NCI-H524 (cell line): ENCODE measurements at regions not wholly inside any gene's neighbourhood (a gene's known extent, or its start where the extent isn't known, plus 50 kb on each side); places are given as distances from the start of the nearest gene placed in this dataset.

Experiments
- DNase-seq, 2 experiments: peaks; one replicate each; lab custom pipeline; 2025; lab: John Stamatoyannopoulos, UW

- no peak for DNase-seq
These were observed 51.2 kb downstream of the FOXL3 start for GRCh38 chr7:340979-341694.

DNA sequence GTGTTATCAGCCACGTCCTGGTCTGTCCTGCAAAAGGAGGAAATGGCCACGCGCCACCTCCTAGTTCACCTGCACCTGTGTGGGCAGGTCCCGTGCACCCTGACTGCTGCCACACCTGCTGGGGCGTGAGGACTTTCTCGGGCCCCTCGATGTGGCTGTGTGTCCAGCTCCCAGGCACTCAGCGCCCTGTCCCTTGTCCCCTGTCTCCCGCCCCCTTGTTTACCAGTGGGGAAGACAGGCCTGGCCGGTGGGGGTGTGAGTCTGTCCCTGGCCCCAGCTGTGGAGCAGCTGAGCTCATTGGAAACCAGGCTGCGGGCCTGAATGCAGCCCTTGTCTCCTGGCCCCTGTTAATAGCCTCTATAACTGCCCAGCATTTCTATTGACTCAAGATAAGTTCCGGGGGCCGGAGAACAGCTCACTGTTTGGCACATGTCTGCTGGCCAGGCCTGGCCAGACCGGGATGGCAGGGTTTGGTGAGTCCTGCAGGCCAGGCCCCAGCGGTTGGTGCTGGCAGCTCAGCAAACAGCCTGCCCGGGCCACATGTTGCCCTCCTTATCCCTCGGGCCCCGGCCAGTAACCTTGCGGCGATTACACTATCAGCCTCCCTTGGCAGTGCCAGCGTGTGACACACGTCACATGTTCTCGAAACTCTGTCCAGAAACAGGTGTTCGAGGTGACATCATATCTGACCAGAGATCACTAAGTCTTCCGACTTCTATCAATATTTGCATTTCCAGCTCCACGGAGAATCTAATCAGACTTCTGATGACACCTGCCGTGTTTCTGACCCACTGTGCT lies 52.1 kb downstream of the FOXL3 start:
- no peak for DNase-seq

DNA sequence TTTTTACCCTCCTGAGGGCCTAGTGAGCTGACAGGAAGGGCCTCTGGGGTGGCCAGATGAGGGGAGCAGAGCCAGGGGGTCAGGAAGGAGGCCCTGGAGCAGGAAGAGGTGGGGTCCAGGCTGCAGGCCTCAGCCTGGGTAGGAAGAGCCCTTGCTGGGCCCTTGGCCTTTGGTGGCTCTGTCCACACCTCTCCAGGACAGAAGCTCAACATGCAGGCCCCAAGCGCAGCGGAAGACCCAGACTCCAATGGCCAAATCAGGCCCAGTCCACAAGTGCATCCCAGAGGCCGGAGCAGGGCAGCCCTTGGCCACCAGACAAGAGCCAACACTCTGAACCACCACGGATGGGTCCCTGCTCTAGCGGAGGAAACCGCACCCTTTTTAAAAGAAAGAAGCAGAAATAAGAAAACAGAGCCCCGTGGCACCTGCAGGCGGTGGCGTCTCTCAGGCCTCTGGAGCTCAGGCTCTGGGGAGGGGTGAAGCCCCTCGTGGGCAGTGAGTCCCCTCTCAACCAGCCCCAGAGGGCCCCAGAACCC lies 52.8 kb downstream of the FOXL3 start:
- no peak for DNase-seq

DNA sequence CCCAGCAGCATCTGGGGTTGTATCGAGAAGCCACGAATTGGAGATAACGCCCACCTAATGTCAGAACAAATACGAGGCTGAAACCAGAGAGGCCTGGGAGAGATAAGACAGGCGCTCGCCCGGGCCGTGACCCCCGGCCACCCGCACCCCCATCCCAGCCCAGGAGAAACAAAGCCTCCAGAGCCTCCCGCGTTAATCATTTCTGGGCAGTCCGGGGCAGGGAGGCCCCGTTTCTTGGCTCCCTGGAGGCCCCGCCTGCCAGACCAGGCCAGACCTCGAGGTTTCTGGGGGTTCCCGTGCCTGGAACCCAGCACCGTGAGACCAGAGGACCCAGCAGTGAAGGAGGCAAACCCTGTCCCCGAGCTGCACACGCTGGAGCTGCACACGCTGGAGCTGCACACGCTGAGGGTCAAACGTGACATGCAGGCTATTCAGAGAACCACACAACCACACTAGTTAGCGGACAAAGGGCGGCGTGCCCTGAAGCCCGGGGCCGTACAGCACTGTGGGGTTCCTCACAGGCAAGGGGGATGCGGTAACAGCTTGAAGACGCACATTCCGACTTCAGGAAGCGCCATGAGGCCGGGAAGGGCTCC lies 53.4 kb downstream of the FOXL3 start:
- DNase-seq: no peak

GRCh38 chr7:343864-344607 lies 54.1 kb downstream of the FOXL3 start:
- DNase-seq: no peak

DNA sequence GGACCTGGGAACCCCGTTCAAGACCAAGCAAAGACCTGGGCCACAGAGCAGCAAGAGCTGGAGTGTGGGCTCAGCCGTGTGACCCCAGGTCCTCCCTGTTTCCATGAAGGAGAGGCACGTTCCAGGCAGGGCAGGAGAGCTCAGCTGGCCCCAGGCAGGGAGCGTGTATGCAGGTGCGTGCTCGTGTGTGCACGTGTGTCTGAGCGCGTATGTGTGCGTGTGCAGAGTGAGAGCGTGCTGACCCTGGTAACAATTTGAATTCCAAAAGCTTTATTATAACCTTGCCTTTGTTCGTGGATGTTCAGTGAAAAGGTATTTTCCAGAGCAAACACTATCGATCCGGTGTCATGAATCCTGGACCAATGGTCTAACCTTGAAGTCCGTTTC lies 54.6 kb downstream of the FOXL3 start:
- DNase-seq: no peak

DNA sequence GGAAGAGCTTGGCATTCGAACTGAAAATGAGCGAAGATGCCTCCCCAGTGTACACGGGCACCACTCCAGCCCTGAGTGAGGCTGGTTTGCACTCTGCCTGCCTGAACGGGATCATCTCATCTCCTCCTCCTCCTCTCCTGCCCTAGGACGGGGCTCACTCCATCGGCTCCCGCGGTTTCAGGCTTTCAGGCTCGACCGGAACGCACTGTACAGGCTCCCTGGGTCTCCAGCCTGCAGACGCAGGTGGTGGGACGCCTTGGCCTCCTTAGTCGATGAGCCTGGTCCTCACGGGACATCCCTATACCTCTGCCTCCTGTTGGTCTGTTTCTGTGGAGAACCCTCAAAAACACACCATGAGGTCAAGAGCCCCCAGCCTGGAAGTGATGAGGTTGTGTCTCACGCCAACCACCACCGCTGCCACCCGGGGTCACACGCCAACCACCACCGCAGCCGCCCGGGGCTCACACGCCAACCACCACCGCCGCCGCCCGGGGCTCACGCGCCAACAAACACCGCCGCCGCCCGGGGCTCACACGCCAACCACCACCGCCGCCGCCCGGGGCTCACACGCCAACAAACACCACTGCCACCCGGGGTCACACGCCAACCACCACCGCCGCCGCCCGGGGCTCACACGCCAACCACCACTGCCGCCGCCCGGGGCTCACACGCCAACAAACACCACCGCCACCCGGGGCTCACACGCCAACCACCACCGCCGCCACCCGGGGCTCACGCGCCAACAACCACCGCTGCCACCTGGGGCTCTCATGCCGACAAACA lies 56.3 kb downstream of the FOXL3 start:
- DNase-seq: no peak

DNA sequence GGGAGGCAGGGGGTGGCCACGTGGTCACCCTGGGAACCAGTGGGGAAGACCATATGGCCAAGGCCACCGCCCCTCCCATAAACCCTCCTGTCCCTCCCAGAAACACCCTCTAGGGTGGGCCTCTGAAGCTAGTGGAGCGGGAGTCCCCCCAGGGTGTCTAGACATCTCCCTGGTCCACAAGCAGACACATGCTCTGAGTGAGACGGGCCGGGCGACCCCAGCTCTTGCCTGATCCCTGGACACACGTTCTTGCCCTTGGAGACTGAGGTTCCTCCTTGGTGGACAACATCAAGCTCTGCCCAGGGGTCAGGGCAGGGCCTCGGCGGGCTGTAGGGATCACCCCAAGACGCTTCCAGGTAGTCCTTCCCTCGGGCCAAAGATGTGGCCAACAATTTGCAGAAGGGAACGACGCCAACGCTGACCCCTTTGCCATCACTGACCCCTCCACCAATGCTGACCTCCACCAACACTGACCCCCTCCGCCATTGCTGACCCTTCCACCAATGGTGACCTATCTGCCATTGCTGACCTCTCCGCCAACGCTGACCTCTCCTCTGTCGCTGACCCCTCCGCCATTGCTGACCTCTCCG lies 57.1 kb downstream of the FOXL3 start:
- DNase-seq: no peak

GRCh38 chr7:347644-348479 lies 57.9 kb downstream of the FOXL3 start:
- DNase-seq: no peak

- DNase-seq: no peak
These were observed 58.5 kb downstream of the FOXL3 start for GRCh38 chr7:348480-348844.

DNA sequence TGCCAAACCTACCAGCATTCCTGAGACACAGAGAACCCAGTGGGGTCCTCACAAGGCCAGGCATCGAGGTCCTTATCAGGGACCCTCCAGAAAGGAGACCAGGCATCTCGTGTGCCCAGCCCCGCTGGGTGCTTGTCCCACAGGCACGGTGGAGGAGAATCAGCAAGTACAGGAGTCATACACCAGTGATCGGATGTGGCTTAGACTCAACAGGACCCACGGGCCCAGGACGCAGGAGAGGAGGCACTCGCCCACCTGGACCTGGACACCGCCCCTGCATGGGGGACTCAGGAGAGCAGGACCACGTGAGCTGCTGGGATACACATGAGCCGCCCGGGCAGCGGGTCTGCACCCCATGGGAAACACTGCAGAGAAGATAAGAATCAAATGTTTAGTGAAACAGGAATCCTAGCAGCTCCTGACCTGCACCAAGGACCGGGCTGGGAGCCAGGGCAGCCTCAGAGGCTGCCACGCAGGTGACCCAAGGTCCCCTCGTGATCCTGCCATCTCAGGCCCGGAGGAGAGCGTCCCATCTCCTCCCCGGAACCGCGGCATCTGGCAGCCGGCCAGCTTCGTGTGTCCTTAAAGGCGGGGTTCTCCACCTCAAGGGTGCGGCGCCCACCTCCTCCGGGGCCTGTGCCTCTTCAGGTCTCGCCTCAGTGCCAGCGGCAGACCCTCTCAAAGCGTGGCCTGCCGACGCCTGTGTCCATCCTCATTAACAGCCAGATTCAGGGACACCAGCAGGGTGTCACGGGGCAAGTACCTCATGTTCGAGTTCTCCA lies 59.2 kb downstream of the FOXL3 start:
- no peak for DNase-seq

DNA sequence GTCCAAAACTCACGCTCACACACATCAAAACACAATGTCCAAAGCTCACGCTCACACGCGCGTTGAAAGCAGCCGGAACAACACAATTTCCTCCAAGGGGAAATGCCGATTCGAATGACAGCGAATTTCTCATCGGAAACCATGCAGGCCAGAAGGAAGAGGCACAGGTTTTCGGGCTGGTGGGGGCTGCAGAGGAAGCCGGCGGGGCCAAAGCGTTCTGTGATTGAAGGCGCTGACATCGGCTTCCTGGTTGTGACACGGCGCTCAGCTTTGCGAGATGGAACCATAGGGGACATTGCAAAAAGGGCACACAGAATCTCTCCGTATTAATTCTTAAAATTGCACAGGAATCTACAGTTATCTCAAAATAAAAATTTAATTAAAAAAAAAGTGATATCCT lies 61.3 kb downstream of the FOXL3 start:
- DNase-seq: no peak

- no peak for DNase-seq
These were observed 61.9 kb downstream of the FOXL3 start for GRCh38 chr7:351681-352480.

DNA sequence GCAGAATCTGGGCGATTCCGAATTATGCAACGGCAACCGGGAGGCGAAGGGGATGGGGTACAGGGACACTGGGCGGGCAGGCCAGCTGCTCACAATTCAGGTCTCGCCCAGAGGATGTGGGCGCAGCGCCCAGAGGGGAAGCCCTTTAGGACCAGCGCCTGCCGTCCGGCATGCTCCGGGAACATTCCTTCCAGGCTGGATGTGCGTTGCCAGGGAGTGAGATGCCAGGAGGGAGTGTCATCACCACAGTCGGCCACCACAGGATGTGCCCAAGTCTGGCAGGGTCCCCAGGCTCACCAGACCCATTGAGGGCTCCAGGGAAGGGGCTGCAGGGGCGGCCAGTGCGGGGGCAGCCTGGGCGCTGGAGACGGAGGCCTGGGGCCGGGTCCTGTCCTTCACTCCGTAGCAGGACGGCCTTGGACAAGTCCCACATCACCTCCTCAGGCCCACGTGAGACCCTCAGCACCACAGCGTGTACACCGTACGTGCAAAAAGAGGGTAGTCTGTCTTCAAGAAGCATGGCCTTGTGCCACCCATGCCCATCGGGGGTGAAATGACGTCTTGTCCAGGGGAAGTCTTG lies 63.9 kb downstream of the FOXL3 start:
- no peak for DNase-seq

GRCh38 chr7:354597-355470 lies 64.9 kb downstream of the FOXL3 start:
- no peak for DNase-seq

- no peak for DNase-seq
These were observed 65.6 kb downstream of the FOXL3 start for GRCh38 chr7:355568-355967.

GRCh38 chr7:356087-356486 lies 66.1 kb downstream of the FOXL3 start:
- DNase-seq: no peak
